IMR-90 (cell line): ENCODE measurements at regions not wholly inside any gene's neighbourhood (a gene's known extent, or its start where the extent isn't known, plus 50 kb on each side); places are given as distances from the start of the nearest gene placed in this dataset.
A peak's percentile ranks its signal among the peaks of the same experiment; 100 is the strongest.

Experiments
- ATAC-seq: fragments of 200-7000 bp; cut with Tn5 transposase; 2 replicates; pipeline ENCODE4 v1.9.1; 2020; ENCODE audit warnings: low read depth, mild to moderate bottlenecking, moderate library complexity
- BruUV-seq: library from RNA; stranded (reverse); fragments of 400-500 nt; replicated peaks from 2 replicates; lab custom pipeline; 2021; lab: Mats Ljungman, UMichigan
- CTCF ChIA-PET: fragments of 300-600 bp; formaldehyde crosslinking; extraction: SDS; loops from one replicate; lab custom pipeline; 2021; ENCODE audit warnings: antibody characterized with exemption; lab: Yijun Ruan, JAX
- POLR2A ChIA-PET: fragments of 300-600 bp; sonication (Branson Sonifier 250); formaldehyde crosslinking; loops from one replicate; lab custom pipeline; 2022; ENCODE audit warnings: antibody characterized with exemption; ENCODE audit not compliant: unreplicated experiment; lab: Charles Lee
- DNase-seq: peaks from one replicate; pipeline ENCODE4 v3.0.0; 2013
- H2AFZ ChIP-seq: replicated peaks from 2 replicates; pipeline ENCODE3; 2013; ENCODE audit warnings: low read length, mild to moderate bottlenecking; ENCODE audit not compliant: poor library complexity
- H2AK5ac ChIP-seq: 2 replicates; pipeline ENCODE4 v1.6.1; 2013; ENCODE audit warnings: low read depth, low read length, inconsistent platforms
- H2AK9ac ChIP-seq: replicated peaks from 2 replicates; pipeline ENCODE3; 2013; ENCODE audit warnings: mild to moderate bottlenecking, low read depth, low read length, moderate library complexity; ENCODE audit not compliant: poor library complexity
- H2BK120ac ChIP-seq: 2 replicates; pipeline ENCODE4 v1.6.1; 2013; ENCODE audit warnings: low read depth, low read length, inconsistent platforms
- H2BK15ac ChIP-seq: 3 replicates; pipeline ENCODE4 v1.6.1; 2013; ENCODE audit warnings: low read depth, low read length, inconsistent platforms
- H2BK20ac ChIP-seq: 2 replicates; pipeline ENCODE4 v1.6.1; 2013; ENCODE audit warnings: low read depth, mild to moderate bottlenecking, inconsistent platforms, low read length, moderate library complexity
- H2BK5ac ChIP-seq: 2 replicates; pipeline ENCODE4 v1.6.1; 2013; ENCODE audit warnings: mild to moderate bottlenecking, low read depth, low read length, inconsistent platforms; ENCODE audit not compliant: poor library complexity, severe bottlenecking
- H3K14ac ChIP-seq: replicated peaks from 2 replicates; pipeline ENCODE4 v1.6.1; 2013; ENCODE audit warnings: low read depth, low read length, inconsistent platforms
- H3K18ac ChIP-seq: 2 replicates; pipeline ENCODE4 v1.6.1; 2013; ENCODE audit warnings: low read depth, low read length, control low read depth
- H3K23ac ChIP-seq: 2 replicates; pipeline ENCODE4 v1.6.1; 2013; ENCODE audit warnings: low read depth, low read length, inconsistent platforms
- H3K27ac ChIP-seq: 2 replicates; pipeline ENCODE4 v1.5.1; 2013; ENCODE audit warnings: mild to moderate bottlenecking, control low read depth, low read length; ENCODE audit not compliant: insufficient read depth
- H3K27me3 ChIP-seq: 2 replicates; pipeline ENCODE4 v1.6.1; 2013; ENCODE audit warnings: low read length; ENCODE audit not compliant: control insufficient read depth, insufficient read depth
- H3K36me3 ChIP-seq: 2 replicates; pipeline ENCODE4 v1.6.1; 2013; ENCODE audit warnings: low read length, mixed read lengths; ENCODE audit not compliant: control insufficient read depth, insufficient read depth
- H3K4ac ChIP-seq: 2 replicates; pipeline ENCODE4 v1.6.1; 2013; ENCODE audit warnings: low read depth, low read length, inconsistent platforms
- H3K4me1 ChIP-seq: 2 replicates; pipeline ENCODE4 v1.6.1; 2013; ENCODE audit warnings: low read length, mixed read lengths; ENCODE audit not compliant: control insufficient read depth, insufficient read depth
- H3K4me2 ChIP-seq: 2 replicates; pipeline ENCODE4 v1.6.1; 2013; ENCODE audit warnings: low read depth, mild to moderate bottlenecking, control low read depth, low read length, moderate library complexity
- H3K4me3 ChIP-seq: 2 replicates; pipeline ENCODE4 v1.5.1; 2013; ENCODE audit warnings: low read depth, mild to moderate bottlenecking, control low read depth, low read length, moderate library complexity; ENCODE audit not compliant: insufficient read depth
- H3K56ac ChIP-seq: 2 replicates; pipeline ENCODE4 v1.6.1; 2013; ENCODE audit warnings: low read length, inconsistent platforms; ENCODE audit not compliant: insufficient read depth; ENCODE audit errors: extremely low read depth
- H3K79me1 ChIP-seq, 2 experiments: 2 replicates each; pipeline ENCODE4 v1.6.1; 2013; ENCODE audit warnings: low read length in 2 of 2, inconsistent platforms in 1 of 2, low read depth in 1 of 2
- H3K9ac ChIP-seq: 2 replicates; pipeline ENCODE4 v1.6.1; 2013; ENCODE audit warnings: low read depth, low read length, control low read depth
- H3K9me1 ChIP-seq: 2 replicates; pipeline ENCODE4 v1.6.1; 2013; ENCODE audit warnings: low read length, inconsistent platforms; ENCODE audit not compliant: insufficient read depth
- H3K9me3 ChIP-seq: 2 replicates; pipeline ENCODE4 v1.6.1; 2013; ENCODE audit warnings: low read length; ENCODE audit not compliant: control insufficient read depth, insufficient read depth
- H4K20me1 ChIP-seq: 2 replicates; pipeline ENCODE4 v1.6.1; 2013; ENCODE audit warnings: low read length, inconsistent platforms; ENCODE audit not compliant: insufficient read depth
- H4K5ac ChIP-seq: 2 replicates; pipeline ENCODE4 v1.6.1; 2013; ENCODE audit warnings: mild to moderate bottlenecking, low read depth, low read length, control low read depth
- H4K8ac ChIP-seq, 2 experiments: 2 replicates each; pipeline ENCODE4 v1.6.1; 2013; ENCODE audit warnings: low read depth in 2 of 2, low read length in 2 of 2, control low read depth in 1 of 2, inconsistent platforms in 1 of 2
- H4K91ac ChIP-seq: 2 replicates; pipeline ENCODE4 v1.6.1; 2013; ENCODE audit warnings: low read depth, low read length, inconsistent platforms; ENCODE audit not compliant: insufficient read depth
- CEBPB ChIP-seq: IDR thresholded peaks from 2 replicates; pipeline ENCODE4 v1.6.1; 2012; ENCODE audit warnings: low read depth, low read length, improper control_type of control experiment
- MAZ ChIP-seq: IDR thresholded peaks from 2 replicates; pipeline ENCODE4 v1.6.1; 2012; ENCODE audit warnings: low read depth, mild to moderate bottlenecking, low read length, improper control_type of control experiment, moderate library complexity, borderline replicate concordance
- RAD21 ChIP-seq: IDR thresholded peaks from 2 replicates; pipeline ENCODE4 v1.6.1; 2012; ENCODE audit warnings: low read length, improper control_type of control experiment
- WGBS, 2 experiments: methylation state at CpG; one replicate each; pipeline versions ENCODE4 v1.1.5 to v1.1.7; 2013; ENCODE audit warnings: missing lambda C conversion rate in 2 of 2; ENCODE audit not compliant: insufficient read length in 1 of 2; ENCODE audit errors: extremely low coverage in 2 of 2; 5-methylcytosine and 5-hydroxymethylcytosine counted together
- dilution Hi-C: fragments of 300-500 bp; cut with HindIII; formaldehyde crosslinking; loops from one replicate; pipeline ENCODE4 v1.14.3; 2018; ENCODE audit warnings: low sequenced_read_pairs; ENCODE audit not compliant: unreplicated experiment
- in situ Hi-C: fragments of 300-500 bp; cut with MboI; formaldehyde crosslinking; loops from 3 replicates; pipeline ENCODE4 v1.14.3; 2019; ENCODE audit warnings: low sequenced_read_pairs, inconsistent platforms, mixed read lengths
- intact Hi-C: fragments of 100-400 bp; cut with micrococcal nuclease; formaldehyde crosslinking; loops from 2 replicates; pipeline ENCODE4 v1.10.0; 2022
- TF ChIP-seq, protein P1 (sequence below): fragments of 150-350 bp; IDR thresholded peaks from 2 replicates; pipeline ENCODE4 v1.6.1; 2016; ENCODE audit warnings: low read depth, mild to moderate bottlenecking, low read length, moderate library complexity, borderline replicate concordance

DNA sequence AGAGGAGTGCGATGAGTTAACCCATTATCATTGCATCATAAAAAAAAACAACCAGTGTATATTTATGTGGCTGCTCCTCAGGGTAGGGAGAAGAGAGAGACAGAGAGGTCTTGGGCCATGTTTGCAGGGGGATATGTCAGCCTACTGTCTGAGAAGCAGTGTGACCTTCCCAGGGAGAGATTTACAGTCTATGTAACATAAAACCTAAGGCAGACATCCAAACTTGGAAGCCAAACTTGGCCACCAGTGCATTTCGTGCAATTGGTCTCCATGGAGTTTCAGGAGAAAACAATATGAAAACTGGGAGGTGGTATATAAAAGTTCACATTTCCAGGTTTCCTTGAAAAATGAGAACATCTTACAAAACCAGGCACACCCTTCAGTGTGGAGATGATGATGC lies 85.9 kb upstream of the CXCL12 start:
- DNase-seq: no peak
- Histone ChIP-seq H4K91ac (no peak overlapping the region), H3K4me3 (no peak overlapping the region), H2AFZ (no peak overlapping the region), H3K23ac (no peak overlapping the region), H3K27ac (no peak overlapping the region), H4K8ac (no peak overlapping the region), H3K4me1 (peaks cover under 1% of the 10 kb centered on the region), H4K5ac (no peak overlapping the region), H4K20me1 (no peaks in the 10 kb centered on the region), H3K56ac (no peak overlapping the region), H3K79me1 (no peaks in the 10 kb centered on the region), H3K18ac (no peak overlapping the region), H2BK120ac (no peak overlapping the region), H2BK20ac (no peak overlapping the region), H3K9ac (no peak overlapping the region), H3K36me3 (no peaks in the 10 kb centered on the region), H2BK5ac (no peak overlapping the region), H3K14ac (no peak overlapping the region), H3K27me3 (no peaks in the 10 kb centered on the region), H3K9me1 (no peaks in the 10 kb centered on the region), H3K4ac (no peak overlapping the region), H2BK15ac (no peak overlapping the region), H2AK5ac (no peak overlapping the region), H3K4me2 (no peak overlapping the region), H2AK9ac (no peak overlapping the region), H3K9me3 (no peaks in the 10 kb centered on the region)
- ATAC-seq: no peak
- dilution Hi-C loops (no loop called here), in situ Hi-C loops (no loop called here), intact Hi-C loops (no loop called here)
- ChIA-PET CTCF (no interaction called here), POLR2A (no interaction called here)
- WGBS, 2 experiments: no CpG with 5 or more reads among the region's 2 CpGs
- no TSS peak for BruUV-seq
- TF ChIP-seq RAD21 (no peak), CEBPB (peak; percentile 15; the same call in 1 of the 2 replicates), MAZ (no peak)
- TF ChIP-seq, protein P1, sequence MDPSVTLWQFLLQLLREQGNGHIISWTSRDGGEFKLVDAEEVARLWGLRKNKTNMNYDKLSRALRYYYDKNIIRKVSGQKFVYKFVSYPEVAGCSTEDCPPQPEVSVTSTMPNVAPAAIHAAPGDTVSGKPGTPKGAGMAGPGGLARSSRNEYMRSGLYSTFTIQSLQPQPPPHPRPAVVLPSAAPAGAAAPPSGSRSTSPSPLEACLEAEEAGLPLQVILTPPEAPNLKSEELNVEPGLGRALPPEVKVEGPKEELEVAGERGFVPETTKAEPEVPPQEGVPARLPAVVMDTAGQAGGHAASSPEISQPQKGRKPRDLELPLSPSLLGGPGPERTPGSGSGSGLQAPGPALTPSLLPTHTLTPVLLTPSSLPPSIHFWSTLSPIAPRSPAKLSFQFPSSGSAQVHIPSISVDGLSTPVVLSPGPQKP: no peak
